ENCODE measurements at regions not wholly inside any gene's neighbourhood (a gene's known extent, or its start where the extent isn't known, plus 50 kb on each side); places are given as distances from the start of the nearest gene placed in this dataset.
"Not testable (repeated sequence)": the region's sequence is repeated elsewhere in the genome, so short reads cannot be mapped to it uniquely, and the experiment has no call there.

DNA sequence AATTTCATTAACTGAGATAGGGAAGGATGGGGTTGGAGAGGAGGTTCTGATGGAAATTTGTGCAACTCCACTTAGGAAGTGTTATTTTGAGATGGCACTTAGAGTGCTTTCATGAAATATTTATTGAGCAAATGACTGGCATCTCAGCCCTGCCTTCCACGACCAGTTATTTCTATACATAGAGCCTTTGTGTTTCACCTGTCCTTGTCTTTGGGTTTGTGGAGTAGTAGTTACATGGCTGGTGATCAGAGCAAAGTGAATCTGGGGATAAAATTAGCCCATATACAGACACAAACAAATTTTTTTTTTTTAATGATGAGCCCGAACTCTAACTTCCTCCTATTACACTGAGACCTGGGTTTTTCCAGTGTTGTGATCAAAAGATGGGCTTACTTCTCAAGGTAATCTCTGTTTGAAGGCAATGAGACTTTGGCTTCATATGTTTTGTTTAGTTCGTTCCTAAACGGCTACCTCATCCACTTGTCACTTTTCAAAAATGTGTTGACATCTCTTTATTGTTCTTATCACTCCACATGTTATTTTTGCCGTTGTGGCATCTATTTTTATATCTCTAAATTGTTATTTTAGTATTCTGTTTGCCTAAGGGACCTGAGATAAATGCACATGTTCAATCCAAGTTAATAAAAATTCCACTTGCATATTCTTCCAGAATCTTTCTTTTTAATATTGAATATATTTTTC lies 120.2 kb upstream of the FOLH1 start:
- not testable (repeated sequence) for DNase-seq (ENCODE audit: low spot score); H3K36me3 ChIP-seq (ENCODE audit: control insufficient read depth in 4 of 4, insufficient read depth in 3 of 4, low read depth in 1 of 4, low read length in 3 of 4); H3K4me1 ChIP-seq (ENCODE audit: control insufficient read depth in 4 of 4, insufficient read depth in 4 of 4, low read length in 3 of 4); H3K27ac ChIP-seq (ENCODE audit: low read depth in 1 of 2, low read length in 2 of 2); H3K9ac ChIP-seq (ENCODE audit: low read depth in 1 of 2, low read length in 2 of 2); H3K4me3 ChIP-seq (ENCODE audit: low read depth in 1 of 3, low read length in 3 of 3); H3K9me3 ChIP-seq (ENCODE audit: control insufficient read depth in 4 of 4, low read length in 3 of 4); H3K27me3 ChIP-seq (ENCODE audit: control insufficient read depth in 4 of 4, insufficient read depth in 4 of 4, low read length in 3 of 4)
- 60% methylated on average over 5 of the region's 5 CpGs for WGBS

DNA sequence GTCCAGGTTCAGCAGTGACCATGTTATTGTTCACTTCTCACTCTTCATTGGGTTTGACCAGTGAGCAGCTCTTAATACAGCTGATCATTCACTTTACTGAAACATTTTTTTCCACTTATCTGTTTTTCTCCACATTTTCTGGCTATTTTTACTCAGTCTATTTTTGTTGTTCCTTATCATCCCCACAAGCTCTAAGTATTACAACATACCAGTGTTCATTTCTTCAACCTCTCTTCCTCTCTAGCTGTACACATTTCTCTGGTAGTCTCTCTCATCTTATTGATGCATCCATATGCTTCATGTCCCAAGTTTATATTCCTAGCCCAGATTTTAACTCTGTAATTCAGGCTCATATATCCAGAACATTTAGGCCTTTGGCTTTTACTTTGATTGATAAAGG lies 119.4 kb upstream of the FOLH1 start:
- not testable (repeated sequence) for H3K36me3 ChIP-seq (ENCODE audit: control insufficient read depth in 4 of 4, insufficient read depth in 3 of 4, low read depth in 1 of 4, low read length in 3 of 4); H3K9ac ChIP-seq (ENCODE audit: low read depth in 1 of 2, low read length in 2 of 2)

DNA sequence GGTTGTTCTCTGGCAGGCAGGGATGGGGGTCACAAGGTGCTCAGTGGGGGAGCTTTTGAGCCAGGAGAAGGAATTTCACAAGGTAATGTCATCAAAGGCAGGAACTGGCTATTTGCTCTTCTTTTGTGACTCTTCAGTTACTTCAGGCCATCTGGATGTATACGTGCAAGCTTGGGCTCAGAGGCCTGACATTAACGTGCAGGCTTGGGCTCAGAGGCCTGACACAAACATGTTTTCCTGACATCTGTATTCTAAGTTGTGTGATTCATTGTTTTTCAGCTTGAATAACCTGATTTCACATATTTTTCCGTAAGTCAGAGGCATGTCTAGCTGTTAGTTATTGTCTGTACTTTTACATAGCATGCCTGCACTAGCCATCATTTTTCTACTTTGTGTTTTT lies 118.2 kb upstream of the FOLH1 start:
- DNase-seq (ENCODE audit: low spot score); H3K36me3 ChIP-seq (ENCODE audit: control insufficient read depth in 4 of 4, insufficient read depth in 3 of 4, low read depth in 1 of 4, low read length in 3 of 4): not testable (repeated sequence)
- 67% methylated on average over 3 of the region's 3 CpGs for WGBS

More for the DNA sequence above, 119.4 kb upstream of the FOLH1 start:
- not testable (repeated sequence) for DNase-seq (ENCODE audit: low spot score); H3K27me3 ChIP-seq (ENCODE audit: control insufficient read depth in 4 of 4, insufficient read depth in 4 of 4, low read length in 3 of 4); H3K4me1 ChIP-seq (ENCODE audit: control insufficient read depth in 4 of 4, insufficient read depth in 4 of 4, low read length in 3 of 4); H3K9me3 ChIP-seq (ENCODE audit: control insufficient read depth in 4 of 4, low read length in 3 of 4); H3K4me3 ChIP-seq (ENCODE audit: low read depth in 1 of 3, low read length in 3 of 3); H3K27ac ChIP-seq (ENCODE audit: low read depth in 1 of 2, low read length in 2 of 2)

DNA sequence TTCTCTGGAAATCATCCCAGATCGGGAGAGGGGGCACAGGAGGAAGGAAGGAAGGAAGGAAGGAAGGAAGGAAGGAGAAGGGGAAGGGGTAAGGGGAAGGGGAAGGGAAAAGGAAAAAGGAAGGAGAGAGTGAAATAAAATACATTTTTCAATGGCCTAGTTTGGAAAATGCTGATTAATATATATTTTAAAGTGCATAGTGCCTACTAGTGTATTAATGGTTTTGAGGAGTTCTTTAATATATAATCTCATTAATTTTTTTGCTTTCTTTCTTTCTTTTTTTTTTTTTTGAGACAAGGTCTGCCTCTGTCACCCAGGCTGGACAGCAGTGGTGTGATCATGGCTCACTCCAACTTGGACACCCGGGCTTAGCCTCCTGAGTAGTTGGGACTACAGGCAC lies 107.8 kb upstream of the FOLH1 start:
- Histone ChIP-seq H3K27me3 (ENCODE audit: control insufficient read depth in 4 of 4, insufficient read depth in 4 of 4, low read length in 3 of 4) (no peaks in the 10 kb centered on the region), H3K27ac (ENCODE audit: low read depth in 1 of 2, low read length in 2 of 2) (no peak overlapping the region), H3K9ac (ENCODE audit: low read depth in 1 of 2, low read length in 2 of 2) (no peak overlapping the region), H3K36me3 (ENCODE audit: control insufficient read depth in 4 of 4, insufficient read depth in 3 of 4, low read depth in 1 of 4, low read length in 3 of 4) (no peaks in the 10 kb centered on the region), H3K4me3 (ENCODE audit: low read depth in 1 of 3, low read length in 3 of 3) (no peak overlapping the region), H3K9me3 (ENCODE audit: control insufficient read depth in 4 of 4, low read length in 3 of 4) (no peaks in the 10 kb centered on the region), H3K4me1 (ENCODE audit: control insufficient read depth in 4 of 4, insufficient read depth in 4 of 4, low read length in 3 of 4) (no peaks in the 10 kb centered on the region)
- WGBS: 76% methylated on average over 2 of the region's 2 CpGs
- TF ChIP-seq, protein P1, sequence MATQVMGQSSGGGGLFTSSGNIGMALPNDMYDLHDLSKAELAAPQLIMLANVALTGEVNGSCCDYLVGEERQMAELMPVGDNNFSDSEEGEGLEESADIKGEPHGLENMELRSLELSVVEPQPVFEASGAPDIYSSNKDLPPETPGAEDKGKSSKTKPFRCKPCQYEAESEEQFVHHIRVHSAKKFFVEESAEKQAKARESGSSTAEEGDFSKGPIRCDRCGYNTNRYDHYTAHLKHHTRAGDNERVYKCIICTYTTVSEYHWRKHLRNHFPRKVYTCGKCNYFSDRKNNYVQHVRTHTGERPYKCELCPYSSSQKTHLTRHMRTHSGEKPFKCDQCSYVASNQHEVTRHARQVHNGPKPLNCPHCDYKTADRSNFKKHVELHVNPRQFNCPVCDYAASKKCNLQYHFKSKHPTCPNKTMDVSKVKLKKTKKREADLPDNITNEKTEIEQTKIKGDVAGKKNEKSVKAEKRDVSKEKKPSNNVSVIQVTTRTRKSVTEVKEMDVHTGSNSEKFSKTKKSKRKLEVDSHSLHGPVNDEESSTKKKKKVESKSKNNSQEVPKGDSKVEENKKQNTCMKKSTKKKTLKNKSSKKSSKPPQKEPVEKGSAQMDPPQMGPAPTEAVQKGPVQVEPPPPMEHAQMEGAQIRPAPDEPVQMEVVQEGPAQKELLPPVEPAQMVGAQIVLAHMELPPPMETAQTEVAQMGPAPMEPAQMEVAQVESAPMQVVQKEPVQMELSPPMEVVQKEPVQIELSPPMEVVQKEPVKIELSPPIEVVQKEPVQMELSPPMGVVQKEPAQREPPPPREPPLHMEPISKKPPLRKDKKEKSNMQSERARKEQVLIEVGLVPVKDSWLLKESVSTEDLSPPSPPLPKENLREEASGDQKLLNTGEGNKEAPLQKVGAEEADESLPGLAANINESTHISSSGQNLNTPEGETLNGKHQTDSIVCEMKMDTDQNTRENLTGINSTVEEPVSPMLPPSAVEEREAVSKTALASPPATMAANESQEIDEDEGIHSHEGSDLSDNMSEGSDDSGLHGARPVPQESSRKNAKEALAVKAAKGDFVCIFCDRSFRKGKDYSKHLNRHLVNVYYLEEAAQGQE (IDR thresholded peaks at IDR 0.05): no peak
- TF ChIP-seq HNF4A (conservative IDR thresholded peaks at IDR 0.05) (no peak), GABPA (IDR thresholded peaks at IDR 0.05 in 1 of 2, conservative IDR thresholded peaks at IDR 0.05 in 1 of 2) (no peak), RXRA (IDR thresholded peaks at IDR 0.05) (no peak), NR2F2 (IDR thresholded peaks at IDR 0.05) (no peak), FOXA2 (IDR thresholded peaks at IDR 0.05) (no peak)
- DNase-seq (ENCODE audit: low spot score): no peak

More for the DNA sequence above, 118.2 kb upstream of the FOLH1 start:
- H3K4me3 ChIP-seq (ENCODE audit: low read depth in 1 of 3, low read length in 3 of 3); H3K9me3 ChIP-seq (ENCODE audit: control insufficient read depth in 4 of 4, low read length in 3 of 4); H3K4me1 ChIP-seq (ENCODE audit: control insufficient read depth in 4 of 4, insufficient read depth in 4 of 4, low read length in 3 of 4); H3K9ac ChIP-seq (ENCODE audit: low read depth in 1 of 2, low read length in 2 of 2); H3K27ac ChIP-seq (ENCODE audit: low read depth in 1 of 2, low read length in 2 of 2); H3K27me3 ChIP-seq (ENCODE audit: control insufficient read depth in 4 of 4, insufficient read depth in 4 of 4, low read length in 3 of 4): not testable (repeated sequence)
